ENCODE measurements at regions not wholly inside any gene's neighbourhood (a gene's known extent, or its start where the extent isn't known, plus 50 kb on each side); places are given as distances from the start of the nearest gene placed in this dataset.
A peak's percentile ranks its signal among the peaks of the same experiment; 100 is the strongest.

GRCh38 chr9:89686126-89686525 is 81.3 kb downstream of the GADD45G start:
- TF ChIP-seq CTCF (IDR thresholded peaks at IDR 0.05), result no peak
- TF ChIP-seq POLR2A (IDR thresholded peaks at IDR 0.05), result peak in 1 of 2 donors; percentile 19
